ENCODE measurements at regions not wholly inside any gene's neighbourhood (a gene's known extent, or its start where the extent isn't known, plus 50 kb on each side); places are given as distances from the start of the nearest gene placed in this dataset.

DNA sequence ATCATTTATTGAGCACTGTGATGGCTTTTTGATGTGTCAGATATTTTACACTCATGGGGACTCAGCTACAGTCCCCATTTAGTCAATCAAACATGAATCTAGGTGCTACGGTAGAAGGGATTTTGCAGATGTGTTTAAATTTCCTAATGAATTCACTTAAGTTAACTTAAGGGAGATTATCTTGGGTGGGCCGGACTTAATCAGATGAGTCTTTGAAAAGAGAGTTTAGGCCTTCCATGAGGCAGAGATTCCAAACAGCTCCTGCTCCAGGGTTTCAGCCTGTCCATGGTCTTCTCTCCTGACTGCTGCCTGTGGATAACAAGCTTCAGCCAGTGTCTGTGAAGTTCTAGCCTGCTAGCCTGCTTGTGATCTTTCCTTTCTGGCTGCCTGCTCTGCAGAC lies 202.4 kb downstream of the IDS start:
- TF ChIP-seq, protein P1, sequence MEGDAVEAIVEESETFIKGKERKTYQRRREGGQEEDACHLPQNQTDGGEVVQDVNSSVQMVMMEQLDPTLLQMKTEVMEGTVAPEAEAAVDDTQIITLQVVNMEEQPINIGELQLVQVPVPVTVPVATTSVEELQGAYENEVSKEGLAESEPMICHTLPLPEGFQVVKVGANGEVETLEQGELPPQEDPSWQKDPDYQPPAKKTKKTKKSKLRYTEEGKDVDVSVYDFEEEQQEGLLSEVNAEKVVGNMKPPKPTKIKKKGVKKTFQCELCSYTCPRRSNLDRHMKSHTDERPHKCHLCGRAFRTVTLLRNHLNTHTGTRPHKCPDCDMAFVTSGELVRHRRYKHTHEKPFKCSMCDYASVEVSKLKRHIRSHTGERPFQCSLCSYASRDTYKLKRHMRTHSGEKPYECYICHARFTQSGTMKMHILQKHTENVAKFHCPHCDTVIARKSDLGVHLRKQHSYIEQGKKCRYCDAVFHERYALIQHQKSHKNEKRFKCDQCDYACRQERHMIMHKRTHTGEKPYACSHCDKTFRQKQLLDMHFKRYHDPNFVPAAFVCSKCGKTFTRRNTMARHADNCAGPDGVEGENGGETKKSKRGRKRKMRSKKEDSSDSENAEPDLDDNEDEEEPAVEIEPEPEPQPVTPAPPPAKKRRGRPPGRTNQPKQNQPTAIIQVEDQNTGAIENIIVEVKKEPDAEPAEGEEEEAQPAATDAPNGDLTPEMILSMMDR (conservative IDR thresholded peaks at IDR 0.05 in 1 of 2, IDR thresholded peaks at IDR 0.05 in 1 of 2; ENCODE audit: extremely low read depth in 1 of 2, insufficient read depth in 1 of 2, low read depth in 1 of 2, low read length in 2 of 2) = no peak
- no peak for TF ChIP-seq EZH2 (IDR thresholded peaks at IDR 0.05; ENCODE audit: borderline replicate concordance, low read length)

All from mammary epithelial cell (primary cell).